A549 (cell line): ENCODE measurements at regions not wholly inside any gene's neighbourhood (a gene's known extent, or its start where the extent isn't known, plus 50 kb on each side); places are given as distances from the start of the nearest gene placed in this dataset.

Experiments
- CTCF ChIP-seq: fragments of >200 bp; sonication (Bioruptor Twin); formaldehyde crosslinking; IDR thresholded peaks from 3 replicates; pipeline ENCODE4 v1.5.1; 2016
- HMGXB4 ChIP-seq: fragments of 250-450 bp; sonication (Bioruptor Pico); IDR thresholded peaks from 2 replicates; pipeline ENCODE4 v1.5.0; 2021; ENCODE audit warnings: mild to moderate bottlenecking, moderate library complexity, borderline replicate concordance
- KDM5A ChIP-seq: fragments of 200-600 bp; sonication (generic); IDR thresholded peaks from 2 replicates; pipeline ENCODE4 v1.6.1; 2016; ENCODE audit warnings: antibody characterized with exemption, mild to moderate bottlenecking
- MAZ ChIP-seq: fragments of 150-350 bp; IDR thresholded peaks from 2 replicates; pipeline ENCODE4 v1.6.1; 2014; ENCODE audit warnings: antibody characterized with exemption, low read depth, low read length, borderline replicate concordance
- PBX3 ChIP-seq: IDR thresholded peaks from 2 replicates; pipeline ENCODE4 v1.6.1; 2012

GRCh38 chr5:174392892-174393291, 331.5 kb upstream of the MSX2 start:
- TF ChIP-seq PBX3 (no peak), HMGXB4 (CRISPR knock-in tag) (no peak), CTCF (no peak), MAZ (no peak), KDM5A (no peak)
